WTC11 (cell line): ENCODE measurements at regions not wholly inside any gene's neighbourhood (a gene's known extent, or its start where the extent isn't known, plus 50 kb on each side); places are given as distances from the start of the nearest gene placed in this dataset.

ENCODE experiments used
- ATAC-seq: fragments of 200-7000 bp; cut with Tn5 transposase; 2 replicates; pipeline ENCODE4 v1.10.0; 2021; ENCODE audit warnings: mild to moderate bottlenecking, moderate library complexity
- CTCF ChIA-PET: fragments of 300-600 bp; sonication (Branson Sonifier 250); formaldehyde crosslinking; loops from one replicate; lab custom pipeline; 2021; ENCODE audit warnings: antibody characterized with exemption; lab: Charles Lee
- POLR2A ChIA-PET: fragments of 350-600 bp; sonication (Branson Sonifier 250); formaldehyde crosslinking; loops from one replicate; lab custom pipeline; 2021; ENCODE audit warnings: antibody characterized with exemption; lab: Charles Lee
- DNase-seq: peaks from one replicate; pipeline ENCODE4 v3.0.0; 2021; ENCODE audit warnings: low spot score
- H3K27ac Mint-ChIP-seq: 2 replicates; pipeline ENCODE4 v1.8.0; 2021; ENCODE audit warnings: mixed read lengths
- H3K27me3 Mint-ChIP-seq: 2 replicates; pipeline ENCODE4 v1.8.0; 2021; ENCODE audit warnings: low read depth, mild to moderate bottlenecking, moderate library complexity, mixed read lengths
- H3K36me3 Mint-ChIP-seq: 2 replicates; pipeline ENCODE4 v1.8.0; 2021; ENCODE audit warnings: mixed read lengths
- H3K4me1 Mint-ChIP-seq: 2 replicates; pipeline ENCODE4 v1.8.0; 2022; ENCODE audit warnings: mixed read lengths
- H3K4me3 Mint-ChIP-seq: 2 replicates; pipeline ENCODE4 v1.8.0; 2021; ENCODE audit warnings: mild to moderate bottlenecking, moderate library complexity, mixed read lengths
- H3K9me3 Mint-ChIP-seq: 2 replicates; pipeline ENCODE4 v1.8.0; 2021; ENCODE audit warnings: mixed read lengths
- E2F4 ChIP-seq: sonication (generic); formaldehyde crosslinking; IDR thresholded peaks from 2 replicates; pipeline ENCODE4 v1.8.1; 2022; ENCODE audit warnings: low read depth, mild to moderate bottlenecking, moderate library complexity, missing genetic modification reagents, borderline replicate concordance
- ERG ChIP-seq: fragments of 250-450 bp; sonication (Bioruptor Pico); IDR thresholded peaks from 2 replicates; pipeline ENCODE4 v1.8.0; 2021; ENCODE audit warnings: mild to moderate bottlenecking
- FOXK1 ChIP-seq: sonication (generic); formaldehyde crosslinking; IDR thresholded peaks from 2 replicates; pipeline ENCODE4 v1.8.0; 2022; ENCODE audit warnings: mild to moderate bottlenecking, moderate library complexity, missing genetic modification reagents
- FOXP4 ChIP-seq: sonication (generic); formaldehyde crosslinking; IDR thresholded peaks from 2 replicates; pipeline ENCODE4 v1.8.0; 2022; ENCODE audit warnings: mild to moderate bottlenecking, missing genetic modification reagents
- KAT7 ChIP-seq: sonication (generic); formaldehyde crosslinking; IDR thresholded peaks from 2 replicates; pipeline ENCODE4 v1.8.1; 2023; ENCODE audit warnings: missing genetic modification reagents, mild to moderate bottlenecking, borderline replicate concordance
- MYBL2 ChIP-seq: sonication (generic); formaldehyde crosslinking; IDR thresholded peaks from 2 replicates; pipeline ENCODE4 v1.8.1; 2023; ENCODE audit warnings: mild to moderate bottlenecking, moderate library complexity, missing genetic modification reagents
- NFATC4 ChIP-seq: fragments of 250-450 bp; sonication (Bioruptor Pico); IDR thresholded peaks from 2 replicates; pipeline ENCODE4 v1.9.0; 2021; ENCODE audit warnings: mild to moderate bottlenecking
- NR2C2 ChIP-seq: sonication (generic); formaldehyde crosslinking; IDR thresholded peaks from 2 replicates; pipeline ENCODE4 v1.8.0; 2022; ENCODE audit warnings: mild to moderate bottlenecking, missing genetic modification reagents
- OVOL2 ChIP-seq: fragments of 250-450 bp; sonication (Bioruptor Pico); IDR thresholded peaks from 2 replicates; pipeline ENCODE4 v1.9.0; 2021; ENCODE audit warnings: mild to moderate bottlenecking, borderline replicate concordance
- RELA ChIP-seq: sonication (generic); formaldehyde crosslinking; IDR thresholded peaks from 2 replicates; pipeline ENCODE4 v1.8.1; 2022; ENCODE audit warnings: missing genetic modification reagents, mild to moderate bottlenecking, borderline replicate concordance
- ZNF263 ChIP-seq: sonication (generic); formaldehyde crosslinking; IDR thresholded peaks from 2 replicates; pipeline ENCODE4 v1.8.1; 2022; ENCODE audit warnings: low read depth, mild to moderate bottlenecking, moderate library complexity, missing genetic modification reagents
- ZNF281 ChIP-seq: sonication (generic); formaldehyde crosslinking; IDR thresholded peaks from 2 replicates; pipeline ENCODE4 v1.8.0; 2023; ENCODE audit warnings: mild to moderate bottlenecking, missing genetic modification reagents
- ZNF396 ChIP-seq: fragments of 250-450 bp; sonication (Bioruptor Pico); IDR thresholded peaks from 2 replicates; pipeline ENCODE4 v1.8.0; 2021; ENCODE audit warnings: mild to moderate bottlenecking, moderate library complexity, borderline replicate concordance
- TF ChIP-seq, protein P1 (sequence below): sonication (generic); formaldehyde crosslinking; IDR thresholded peaks from 2 replicates; pipeline ENCODE4 v1.8.1; 2023; ENCODE audit warnings: mild to moderate bottlenecking, missing genetic modification reagents, borderline replicate concordance
- TF ChIP-seq, protein P2 (sequence below): sonication (generic); formaldehyde crosslinking; IDR thresholded peaks from 2 replicates; pipeline ENCODE4 v1.8.1; 2023; ENCODE audit warnings: mild to moderate bottlenecking, missing genetic modification reagents, moderate library complexity
- TF ChIP-seq, protein P3 (sequence below): sonication (generic); formaldehyde crosslinking; IDR thresholded peaks from 2 replicates; pipeline ENCODE4 v1.8.1; 2023; ENCODE audit warnings: mild to moderate bottlenecking, moderate library complexity, missing genetic modification reagents
- TF ChIP-seq, protein P4 (sequence below): sonication (generic); formaldehyde crosslinking; IDR thresholded peaks from 2 replicates; pipeline ENCODE4 v1.8.0; 2022; ENCODE audit warnings: mild to moderate bottlenecking, missing genetic modification reagents

GRCh38 chr3:99568663-99569335 lies 69.6 kb upstream of the COL8A1 start (continued):
- TF ChIP-seq ZNF281 (no peak), ZNF396 (CRISPR knock-in tag) (no peak), E2F4 (CRISPR knock-in tag) (no peak), FOXP4 (CRISPR knock-in tag) (no peak)
- TF ChIP-seq, protein P1, sequence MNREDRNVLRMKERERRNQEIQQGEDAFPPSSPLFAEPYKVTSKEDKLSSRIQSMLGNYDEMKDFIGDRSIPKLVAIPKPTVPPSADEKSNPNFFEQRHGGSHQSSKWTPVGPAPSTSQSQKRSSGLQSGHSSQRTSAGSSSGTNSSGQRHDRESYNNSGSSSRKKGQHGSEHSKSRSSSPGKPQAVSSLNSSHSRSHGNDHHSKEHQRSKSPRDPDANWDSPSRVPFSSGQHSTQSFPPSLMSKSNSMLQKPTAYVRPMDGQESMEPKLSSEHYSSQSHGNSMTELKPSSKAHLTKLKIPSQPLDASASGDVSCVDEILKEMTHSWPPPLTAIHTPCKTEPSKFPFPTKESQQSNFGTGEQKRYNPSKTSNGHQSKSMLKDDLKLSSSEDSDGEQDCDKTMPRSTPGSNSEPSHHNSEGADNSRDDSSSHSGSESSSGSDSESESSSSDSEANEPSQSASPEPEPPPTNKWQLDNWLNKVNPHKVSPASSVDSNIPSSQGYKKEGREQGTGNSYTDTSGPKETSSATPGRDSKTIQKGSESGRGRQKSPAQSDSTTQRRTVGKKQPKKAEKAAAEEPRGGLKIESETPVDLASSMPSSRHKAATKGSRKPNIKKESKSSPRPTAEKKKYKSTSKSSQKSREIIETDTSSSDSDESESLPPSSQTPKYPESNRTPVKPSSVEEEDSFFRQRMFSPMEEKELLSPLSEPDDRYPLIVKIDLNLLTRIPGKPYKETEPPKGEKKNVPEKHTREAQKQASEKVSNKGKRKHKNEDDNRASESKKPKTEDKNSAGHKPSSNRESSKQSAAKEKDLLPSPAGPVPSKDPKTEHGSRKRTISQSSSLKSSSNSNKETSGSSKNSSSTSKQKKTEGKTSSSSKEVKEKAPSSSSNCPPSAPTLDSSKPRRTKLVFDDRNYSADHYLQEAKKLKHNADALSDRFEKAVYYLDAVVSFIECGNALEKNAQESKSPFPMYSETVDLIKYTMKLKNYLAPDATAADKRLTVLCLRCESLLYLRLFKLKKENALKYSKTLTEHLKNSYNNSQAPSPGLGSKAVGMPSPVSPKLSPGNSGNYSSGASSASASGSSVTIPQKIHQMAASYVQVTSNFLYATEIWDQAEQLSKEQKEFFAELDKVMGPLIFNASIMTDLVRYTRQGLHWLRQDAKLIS (CRISPR knock-in tag) = no peak

DNA sequence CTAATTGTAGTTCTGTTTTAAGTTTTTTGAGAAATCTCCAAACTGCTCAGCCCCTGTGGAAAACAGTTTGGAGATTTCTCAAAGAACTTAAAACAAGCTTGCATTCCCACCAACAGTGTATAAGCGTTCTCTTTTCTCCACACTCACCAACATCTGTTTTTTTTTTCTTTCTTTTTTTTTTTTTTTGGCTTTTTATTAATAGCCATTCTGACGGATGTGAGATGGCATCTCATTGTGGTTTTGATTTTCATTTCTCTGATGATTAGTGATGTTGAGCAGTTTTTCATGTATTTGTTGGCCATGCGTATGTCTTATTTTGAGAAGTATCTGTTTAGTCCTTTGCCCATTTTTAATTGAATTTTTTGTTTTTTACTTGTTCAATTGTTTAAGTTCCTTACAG lies 73.1 kb upstream of the COL8A1 start:
- Mint-ChIP-seq H3K9me3 (peaks cover 12% of the 10 kb centered on the region), H3K36me3 (no peaks in the 10 kb centered on the region), H3K4me1 (no peaks in the 10 kb centered on the region), H3K4me3 (no peak overlapping the region), H3K27ac (no peak overlapping the region), H3K27me3 (no peaks in the 10 kb centered on the region)
- DNase-seq (no peak), ATAC-seq (no peak)
- ChIA-PET POLR2A (no interaction called here), CTCF (no interaction called here)
- TF ChIP-seq, protein P2, sequence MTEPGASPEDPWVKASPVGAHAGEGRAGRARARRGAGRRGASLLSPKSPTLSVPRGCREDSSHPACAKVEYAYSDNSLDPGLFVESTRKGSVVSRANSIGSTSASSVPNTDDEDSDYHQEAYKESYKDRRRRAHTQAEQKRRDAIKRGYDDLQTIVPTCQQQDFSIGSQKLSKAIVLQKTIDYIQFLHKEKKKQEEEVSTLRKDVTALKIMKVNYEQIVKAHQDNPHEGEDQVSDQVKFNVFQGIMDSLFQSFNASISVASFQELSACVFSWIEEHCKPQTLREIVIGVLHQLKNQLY (CRISPR knock-in tag) = no peak
- no peak for TF ChIP-seq KAT7 (CRISPR knock-in tag)
- TF ChIP-seq, protein P3, sequence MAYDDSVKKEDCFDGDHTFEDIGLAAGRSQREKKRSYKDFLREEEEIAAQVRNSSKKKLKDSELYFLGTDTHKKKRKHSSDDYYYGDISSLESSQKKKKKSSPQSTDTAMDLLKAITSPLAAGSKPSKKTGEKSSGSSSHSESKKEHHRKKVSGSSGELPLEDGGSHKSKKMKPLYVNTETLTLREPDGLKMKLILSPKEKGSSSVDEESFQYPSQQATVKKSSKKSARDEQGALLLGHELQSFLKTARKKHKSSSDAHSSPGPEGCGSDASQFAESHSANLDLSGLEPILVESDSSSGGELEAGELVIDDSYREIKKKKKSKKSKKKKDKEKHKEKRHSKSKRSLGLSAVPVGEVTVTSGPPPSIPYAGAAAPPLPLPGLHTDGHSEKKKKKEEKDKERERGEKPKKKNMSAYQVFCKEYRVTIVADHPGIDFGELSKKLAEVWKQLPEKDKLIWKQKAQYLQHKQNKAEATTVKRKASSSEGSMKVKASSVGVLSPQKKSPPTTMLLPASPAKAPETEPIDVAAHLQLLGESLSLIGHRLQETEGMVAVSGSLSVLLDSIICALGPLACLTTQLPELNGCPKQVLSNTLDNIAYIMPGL = no peak
- no peak for TF ChIP-seq FOXK1 (CRISPR knock-in tag)
- no peak for TF ChIP-seq ZNF281
- no peak for TF ChIP-seq OVOL2 (CRISPR knock-in tag)
- TF ChIP-seq MYBL2 (CRISPR knock-in tag) = no peak
- TF ChIP-seq NFATC4 (CRISPR knock-in tag) = no peak
- TF ChIP-seq NR2C2 (CRISPR knock-in tag) = no peak
- TF ChIP-seq ERG (CRISPR knock-in tag) = no peak
- TF ChIP-seq, protein P4, sequence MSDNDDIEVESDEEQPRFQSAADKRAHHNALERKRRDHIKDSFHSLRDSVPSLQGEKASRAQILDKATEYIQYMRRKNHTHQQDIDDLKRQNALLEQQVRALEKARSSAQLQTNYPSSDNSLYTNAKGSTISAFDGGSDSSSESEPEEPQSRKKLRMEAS (CRISPR knock-in tag) = no peak
- TF ChIP-seq RELA (CRISPR knock-in tag) = no peak
- TF ChIP-seq ZNF263 (CRISPR knock-in tag) = no peak
